GM10266 (cell line): ENCODE measurements at regions not wholly inside any gene's neighbourhood (a gene's known extent, or its start where the extent isn't known, plus 50 kb on each side); places are given as distances from the start of the nearest gene placed in this dataset.

Experiments
- DNase-seq: peaks from one replicate; pipeline ENCODE4 v3.0.0; 2012; ENCODE audit errors: extremely low spot score
- CTCF ChIP-seq: IDR thresholded peaks from 2 replicates; pipeline ENCODE4 v1.5.1; 2012; ENCODE audit warnings: mild to moderate bottlenecking, low read depth; ENCODE audit not compliant: control insufficient read depth, insufficient read depth; ENCODE audit errors: missing control alignments

GRCh38 chr1:57772580-57773195 is 348.8 kb upstream of the DAB1 start:
- no peak for TF ChIP-seq CTCF
- DNase-seq: no peak

GRCh38 chr1:57770772-57771171 is 346.9 kb upstream of the DAB1 start:
- no peak for TF ChIP-seq CTCF
- no peak for DNase-seq

GRCh38 chr1:57770236-57770635 is 346.4 kb upstream of the DAB1 start:
- no peak for DNase-seq
- TF ChIP-seq CTCF: no peak

- DNase-seq: no peak
- no peak for TF ChIP-seq CTCF
Observed at GRCh38 chr1:57761628-57762027, 337.8 kb upstream of the DAB1 start.

- no peak for DNase-seq
- no peak for TF ChIP-seq CTCF
Observed at GRCh38 chr1:57752843-57753242, 329.0 kb upstream of the DAB1 start.

GRCh38 chr1:57748719-57749118 is 324.9 kb upstream of the DAB1 start:
- no peak for DNase-seq
- TF ChIP-seq CTCF: no peak

- DNase-seq: no peak
- no peak for TF ChIP-seq CTCF
Observed at GRCh38 chr1:57747818-57748217, 324.0 kb upstream of the DAB1 start.
